ENCODE measurements at regions not wholly inside any gene's neighbourhood (a gene's known extent, or its start where the extent isn't known, plus 50 kb on each side); places are given as distances from the start of the nearest gene placed in this dataset.
A peak's percentile ranks its signal among the peaks of the same experiment; 100 is the strongest.

- no peak for TF ChIP-seq CTCF (IDR thresholded peaks at IDR 0.05; ENCODE audit: low read depth, low read length)
- H3K9me3 ChIP-seq (ENCODE audit: low read depth) = no peaks in the 10 kb centered on the region
Observed at GRCh38 chr16:80375513-80375912, 165.3 kb upstream of the DYNLRB2 start.

DNA sequence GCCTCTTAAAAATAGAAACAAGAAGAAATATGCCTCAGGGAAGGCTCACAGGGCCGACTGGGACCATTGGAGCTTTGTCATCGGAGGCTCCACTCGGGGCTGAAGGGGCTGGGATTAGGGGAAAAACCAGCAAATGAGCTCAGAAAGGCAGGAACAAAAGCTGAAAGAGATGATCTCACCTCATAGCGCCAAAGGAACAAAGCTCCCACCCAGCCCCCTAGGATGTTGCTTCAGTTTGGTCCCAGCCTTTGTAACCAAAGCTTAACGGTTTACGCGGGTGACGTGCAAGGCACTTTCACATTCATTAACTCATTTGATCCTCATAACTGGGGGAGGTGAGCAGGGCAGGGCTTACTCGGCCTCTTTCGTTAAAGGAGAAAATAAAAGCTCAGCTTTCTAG, 168.5 kb upstream of the DYNLRB2 start:
- no peaks in the 10 kb centered on the region for H3K4me1 ChIP-seq (ENCODE audit: low read depth)
- H3K4me3 ChIP-seq = no peak overlapping the region
- H3K36me3 ChIP-seq = no peaks in the 10 kb centered on the region
- DNase-seq (ENCODE audit: low read depth in 1 of 2, low spot score in 1 of 2) = no peak
- peaks cover 12% of the 10 kb centered on the region for H3K27me3 ChIP-seq
- no peak for TF ChIP-seq CTCF (IDR thresholded peaks at IDR 0.05; ENCODE audit: low read depth, low read length)
- H3K27ac ChIP-seq = no peak overlapping the region
- H3K9me3 ChIP-seq (ENCODE audit: low read depth) = no peaks in the 10 kb centered on the region

More at GRCh38 chr16:80375513-80375912, 165.3 kb upstream of the DYNLRB2 start:
- no peak for DNase-seq (ENCODE audit: low read depth in 1 of 2, low spot score in 1 of 2)
- Histone ChIP-seq H3K27me3 (peaks cover 6% of the 10 kb centered on the region), H3K4me1 (ENCODE audit: low read depth) (no peaks in the 10 kb centered on the region), H3K4me3 (no peak overlapping the region), H3K27ac (no peak overlapping the region), H3K36me3 (no peaks in the 10 kb centered on the region)

- peak; percentile 36 for TF ChIP-seq CTCF (IDR thresholded peaks at IDR 0.05; ENCODE audit: low read depth, low read length)
- H3K27ac ChIP-seq = no peak overlapping the region
- no peaks in the 10 kb centered on the region for H3K9me3 ChIP-seq (ENCODE audit: low read depth)
- H3K4me3 ChIP-seq = no peak overlapping the region
- H3K36me3 ChIP-seq = no peaks in the 10 kb centered on the region
- no peaks in the 10 kb centered on the region for H3K4me1 ChIP-seq (ENCODE audit: low read depth)
- H3K27me3 ChIP-seq = peaks cover 28% of the 10 kb centered on the region
- peak; percentile 43 to 58 for DNase-seq (ENCODE audit: low read depth in 1 of 2, low spot score in 1 of 2)
Observed at GRCh38 chr16:80369138-80369958, 171.4 kb upstream of the DYNLRB2 start.

DNA sequence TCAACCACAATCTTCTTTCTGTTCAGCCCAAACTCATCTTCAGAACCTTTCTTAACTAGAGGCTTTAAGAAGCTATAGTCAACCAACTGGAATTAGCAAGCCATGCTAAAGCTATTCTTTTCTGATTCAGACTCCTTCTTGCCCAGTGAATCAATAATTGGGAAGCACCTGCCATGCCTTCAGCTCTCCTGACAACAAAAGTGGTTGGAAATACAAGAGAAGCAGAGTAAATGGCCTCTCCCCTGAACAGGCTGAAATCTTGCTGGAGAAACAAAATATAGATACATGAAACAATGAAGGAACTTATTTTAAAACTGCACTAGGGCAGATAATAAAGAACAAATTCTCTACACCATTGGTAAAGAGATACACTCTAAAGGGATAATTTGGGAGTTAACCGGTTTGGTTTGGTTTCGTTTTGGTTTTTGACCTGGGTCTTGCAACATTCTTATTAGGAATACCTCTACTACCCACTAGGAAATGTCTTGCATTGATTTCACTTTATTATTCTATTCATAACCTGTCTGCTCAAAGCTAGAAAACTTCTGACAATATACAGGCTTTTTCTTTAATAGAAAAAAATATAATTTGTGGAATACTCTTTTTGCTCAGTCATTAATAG, 173.6 kb upstream of the DYNLRB2 start:
- H3K27me3 ChIP-seq = peaks cover 50% of the 10 kb centered on the region

GRCh38 chr16:80366023-80366422, 174.8 kb upstream of the DYNLRB2 start:
- no peak for TF ChIP-seq CTCF (IDR thresholded peaks at IDR 0.05; ENCODE audit: low read depth, low read length)
- H3K4me1 ChIP-seq (ENCODE audit: low read depth) = no peaks in the 10 kb centered on the region
- H3K4me3 ChIP-seq = no peak overlapping the region
- H3K9me3 ChIP-seq (ENCODE audit: low read depth) = no peaks in the 10 kb centered on the region
- H3K27me3 ChIP-seq = peaks cover 59% of the 10 kb centered on the region
- no peaks in the 10 kb centered on the region for H3K36me3 ChIP-seq
- no peak overlapping the region for H3K27ac ChIP-seq
- DNase-seq (ENCODE audit: low read depth in 1 of 2, low spot score in 1 of 2) = no peak

More for the DNA sequence above, 173.6 kb upstream of the DYNLRB2 start:
- TF ChIP-seq CTCF (IDR thresholded peaks at IDR 0.05; ENCODE audit: low read depth, low read length) = no peak
- H3K36me3 ChIP-seq = no peaks in the 10 kb centered on the region
- no peak overlapping the region for H3K27ac ChIP-seq
- H3K4me1 ChIP-seq (ENCODE audit: low read depth) = no peaks in the 10 kb centered on the region
- H3K4me3 ChIP-seq = no peak overlapping the region
- no peak for DNase-seq (ENCODE audit: low read depth in 1 of 2, low spot score in 1 of 2)
- H3K9me3 ChIP-seq (ENCODE audit: low read depth) = no peaks in the 10 kb centered on the region
